Neuronal stem cell (in vitro differentiated cells): ENCODE measurements at regions not wholly inside any gene's neighbourhood (a gene's known extent, or its start where the extent isn't known, plus 50 kb on each side); places are given as distances from the start of the nearest gene placed in this dataset.

Source experiments
- DNase-seq: peaks from one replicate; pipeline ENCODE4 v3.0.0-alpha.2; 2013; ENCODE audit warnings: low spot score
- H2AFZ ChIP-seq: one replicate; pipeline ENCODE4 v1.6.1; 2013; ENCODE audit warnings: mild to moderate bottlenecking, low read length, inconsistent platforms
- H2AK5ac ChIP-seq: 2 replicates; pipeline ENCODE4 v1.6.1; 2013; ENCODE audit warnings: low read depth, mild to moderate bottlenecking, inconsistent platforms, low read length, moderate library complexity, mixed read lengths
- H2BK120ac ChIP-seq: 2 replicates; pipeline ENCODE4 v1.6.1; 2013; ENCODE audit warnings: low read depth, mild to moderate bottlenecking, inconsistent platforms, low read length, moderate library complexity, mixed read lengths
- H2BK12ac ChIP-seq: one replicate; pipeline ENCODE4 v1.6.1; 2013; ENCODE audit warnings: low read length, inconsistent platforms
- H2BK15ac ChIP-seq: 2 replicates; pipeline ENCODE4 v1.6.1; 2013; ENCODE audit warnings: mild to moderate bottlenecking, low read length, inconsistent platforms, mixed read lengths
- H2BK5ac ChIP-seq: one replicate; pipeline ENCODE4 v1.6.1; 2013; ENCODE audit warnings: inconsistent platforms, mild to moderate bottlenecking, low read length, moderate library complexity
- H3K14ac ChIP-seq: one replicate; pipeline ENCODE4 v1.6.1; 2013; ENCODE audit warnings: low read length, inconsistent platforms
- H3K18ac ChIP-seq: 2 replicates; pipeline ENCODE4 v1.6.1; 2013; ENCODE audit warnings: low read length, inconsistent platforms
- H3K23ac ChIP-seq: 2 replicates; pipeline ENCODE4 v1.6.1; 2013; ENCODE audit warnings: low read depth, mild to moderate bottlenecking, mixed read lengths, low read length, inconsistent platforms; ENCODE audit not compliant: poor library complexity
- H3K27ac ChIP-seq: replicated peaks from 3 replicates; pipeline ENCODE4 v1.5.1; 2013; ENCODE audit warnings: low read length, inconsistent platforms
- H3K27me3 ChIP-seq, 3 experiments: 2 replicates each; pipeline ENCODE4 v1.6.1; 2013; ENCODE audit warnings: low read length in 3 of 3, mild to moderate bottlenecking in 2 of 3, inconsistent platforms in 1 of 3, low read depth in 1 of 3, mixed read lengths in 1 of 3, moderate library complexity in 1 of 3; ENCODE audit not compliant: control insufficient read depth in 3 of 3, insufficient read depth in 3 of 3
- H3K36me3 ChIP-seq, 2 donors: replicated peaks in 1 of 2; 2 replicates each; pipeline ENCODE4 v1.6.1; 2013; ENCODE audit warnings: low read length in 2 of 2; ENCODE audit not compliant: control insufficient read depth in 2 of 2, insufficient read depth in 2 of 2
- H3K4ac ChIP-seq: 2 replicates; pipeline ENCODE4 v1.6.1; 2013; ENCODE audit warnings: inconsistent platforms, mild to moderate bottlenecking, low read length, moderate library complexity
- H3K4me1 ChIP-seq, 2 donors: 1 replicate in 1 of 2; 2 replicates in 1 of 2; pipeline ENCODE4 v1.6.1; 2013; ENCODE audit warnings: low read length in 2 of 2, low read depth in 1 of 2; ENCODE audit not compliant: control insufficient read depth in 2 of 2, insufficient read depth in 1 of 2
- H3K4me2 ChIP-seq: one replicate; pipeline ENCODE4 v1.6.1; 2013; ENCODE audit warnings: mild to moderate bottlenecking, low read length, inconsistent platforms; ENCODE audit not compliant: insufficient read depth, poor library complexity, severe bottlenecking
- H3K4me3 ChIP-seq, 2 donors: 2 replicates each; pipeline ENCODE4 v1.5.1; 2013; ENCODE audit warnings: low read length in 2 of 2, mild to moderate bottlenecking in 2 of 2, inconsistent platforms in 1 of 2, moderate library complexity in 1 of 2
- H3K79me1 ChIP-seq: one replicate; pipeline ENCODE4 v1.6.1; 2013; ENCODE audit warnings: low read depth, mild to moderate bottlenecking, inconsistent platforms, low read length, moderate library complexity
- H3K9ac ChIP-seq: one replicate; pipeline ENCODE4 v1.6.1; 2013; ENCODE audit warnings: mild to moderate bottlenecking, low read depth, low read length, inconsistent platforms; ENCODE audit not compliant: poor library complexity
- H3K9me3 ChIP-seq, 2 donors: replicated peaks in 1 of 2; 2 replicates each; pipeline versions ENCODE3 to v1.6.1; 2013; ENCODE audit warnings: low read length in 2 of 2, mild to moderate bottlenecking in 2 of 2, inconsistent platforms in 1 of 2, low read depth in 1 of 2, mixed read lengths in 1 of 2, moderate library complexity in 1 of 2; ENCODE audit not compliant: control insufficient read depth in 2 of 2, insufficient read depth in 1 of 2
- H4K8ac ChIP-seq: one replicate; pipeline ENCODE4 v1.6.1; 2013; ENCODE audit warnings: low read depth, mild to moderate bottlenecking, inconsistent platforms, low read length, moderate library complexity
- H4K91ac ChIP-seq: one replicate; pipeline ENCODE4 v1.6.1; 2013; ENCODE audit warnings: low read length, low read depth, mild to moderate bottlenecking, inconsistent platforms; ENCODE audit not compliant: poor library complexity
- WGBS, 2 donors: extraction: QIAGEN DNeasy Blood & Tissue Kit; methylation state at CpG; one replicate each; pipeline ENCODE4 v1.1.7; 2013; ENCODE audit warnings: missing lambda C conversion rate in 2 of 2, mixed read lengths in 1 of 2; ENCODE audit not compliant: insufficient read length in 2 of 2, insufficient replicate concordance in 1 of 2; ENCODE audit errors: extremely low coverage in 2 of 2; 5-methylcytosine and 5-hydroxymethylcytosine counted together

- H2AFZ ChIP-seq = no peak overlapping the region
- no peak overlapping the region for H3K4me2 ChIP-seq
- no peak overlapping the region for H2BK5ac ChIP-seq
- H3K36me3 ChIP-seq = no peaks in the 10 kb centered on the region
- WGBS, 2 donors = no CpG with 5 or more reads among the region's 7 CpGs
- no peak overlapping the region for H2BK120ac ChIP-seq
- no peak overlapping the region for H3K27ac ChIP-seq
- no peak overlapping the region for H3K4me3 ChIP-seq
- H3K9me3 ChIP-seq = no peaks in the 10 kb centered on the region
- H3K14ac ChIP-seq = no peak overlapping the region
- no peak overlapping the region for H3K23ac ChIP-seq
- H2AK5ac ChIP-seq = peak overlapping the region; percentile 41
- no peak overlapping the region for H3K9ac ChIP-seq
- no peak overlapping the region for H4K8ac ChIP-seq
- H2BK12ac ChIP-seq = no peak overlapping the region
- no peaks in the 10 kb centered on the region for H3K79me1 ChIP-seq
- H2BK15ac ChIP-seq = peak overlapping the region; percentile 38
- H3K4me1 ChIP-seq = peaks cover 13 to 23% of the 10 kb centered on the region in 2 donors
- peaks cover 0 to 9% (median 0%) of the 10 kb centered on the region in 3 experiments for H3K27me3 ChIP-seq
- no peak overlapping the region for H4K91ac ChIP-seq
- peak overlapping the region; percentile 23 for H3K18ac ChIP-seq
- DNase-seq = no peak
- no peak overlapping the region for H3K4ac ChIP-seq
Observed at GRCh38 chr1:23639460-23640095, 52.0 kb upstream of the RPL11 start.

GRCh38 chr1:23638786-23639241, 52.8 kb upstream of the RPL11 start:
- H3K4me3 ChIP-seq = no peak overlapping the region
- no peak overlapping the region for H3K9ac ChIP-seq

GRCh38 chr1:23638188-23638619, 53.4 kb upstream of the RPL11 start:
- H3K36me3 ChIP-seq = no peaks in the 10 kb centered on the region
- H4K8ac ChIP-seq = no peak overlapping the region
- H2AFZ ChIP-seq = peak overlapping the region; percentile 69
- peak overlapping the region; percentile 79 for H2BK5ac ChIP-seq
- H3K9ac ChIP-seq = no peak overlapping the region
- H4K91ac ChIP-seq = no peak overlapping the region
- peak overlapping the region in 1 of 2 donors; percentile 7 for H3K4me3 ChIP-seq
- H3K4ac ChIP-seq = no peak overlapping the region
- H2BK120ac ChIP-seq = peak overlapping the region; percentile 14
- H3K4me2 ChIP-seq = no peak overlapping the region
- H3K27me3 ChIP-seq = peaks cover 0 to 5% (median 0%) of the 10 kb centered on the region in 3 experiments
- peak overlapping the region; percentile 30 for H3K18ac ChIP-seq
- H3K79me1 ChIP-seq = no peaks in the 10 kb centered on the region
- no peak overlapping the region for H2BK15ac ChIP-seq
- H3K14ac ChIP-seq = no peak overlapping the region
- no peak for DNase-seq
- no peak overlapping the region for H3K27ac ChIP-seq
- no peak overlapping the region for H3K23ac ChIP-seq
- H2BK12ac ChIP-seq = no peak overlapping the region
- no CpG with 5 or more reads among the region's 4 CpGs for WGBS, 2 donors
- H3K4me1 ChIP-seq = peaks cover 6 to 16% of the 10 kb centered on the region in 2 donors
- peak overlapping the region; percentile 7 for H2AK5ac ChIP-seq
- H3K9me3 ChIP-seq = no peaks in the 10 kb centered on the region

More at GRCh38 chr1:23638786-23639241, 52.8 kb upstream of the RPL11 start:
- Histone ChIP-seq H3K4ac (no peak overlapping the region), H2AFZ (no peak overlapping the region), H4K91ac (no peak overlapping the region), H2BK15ac (no peak overlapping the region), H2BK12ac (no peak overlapping the region), H3K27me3 (peaks cover 0 to 5% (median 0%) of the 10 kb centered on the region in 3 experiments), H3K36me3 (no peaks in the 10 kb centered on the region), H3K23ac (no peak overlapping the region), H3K27ac (no peak overlapping the region), H4K8ac (no peak overlapping the region), H2BK5ac (peak overlapping the region; percentile 79), H3K4me2 (no peak overlapping the region), H3K4me1 (peaks cover 7 to 18% of the 10 kb centered on the region in 2 donors), H3K14ac (no peak overlapping the region), H2AK5ac (no peak overlapping the region), H2BK120ac (no peak overlapping the region), H3K18ac (no peak overlapping the region), H3K79me1 (no peaks in the 10 kb centered on the region), H3K9me3 (no peaks in the 10 kb centered on the region)
- no peak for DNase-seq
- WGBS, 2 donors = no CpG with 5 or more reads among the region's 5 CpGs

- Histone ChIP-seq H2BK5ac (no peak overlapping the region), H4K8ac (no peak overlapping the region), H3K18ac (no peak overlapping the region), H3K36me3 (no peaks in the 10 kb centered on the region), H3K4me1 (peaks cover 6 to 16% of the 10 kb centered on the region in 2 donors), H3K4me2 (no peak overlapping the region), H2BK15ac (no peak overlapping the region), H3K4me3 (no peak overlapping the region), H3K9ac (no peak overlapping the region), H2AK5ac (no peak overlapping the region), H3K23ac (no peak overlapping the region), H3K27me3 (peaks cover 0 to 5% (median 0%) of the 10 kb centered on the region in 3 experiments), H3K4ac (no peak overlapping the region), H2AFZ (no peak overlapping the region), H3K14ac (no peak overlapping the region), H2BK120ac (no peak overlapping the region), H3K79me1 (no peaks in the 10 kb centered on the region), H3K27ac (no peak overlapping the region), H2BK12ac (no peak overlapping the region), H4K91ac (no peak overlapping the region), H3K9me3 (no peaks in the 10 kb centered on the region)
- no peak for DNase-seq
- WGBS, 2 donors = no CpG with 5 or more reads among the region's 7 CpGs
Observed at GRCh38 chr1:23636009-23636408, 55.6 kb upstream of the RPL11 start.
